ENCODE measurements at regions not wholly inside any gene's neighbourhood (a gene's known extent, or its start where the extent isn't known, plus 50 kb on each side); places are given as distances from the start of the nearest gene placed in this dataset.
"Not testable (repeated sequence)": the region's sequence is repeated elsewhere in the genome, so short reads cannot be mapped to it uniquely, and the experiment has no call there.

DNA sequence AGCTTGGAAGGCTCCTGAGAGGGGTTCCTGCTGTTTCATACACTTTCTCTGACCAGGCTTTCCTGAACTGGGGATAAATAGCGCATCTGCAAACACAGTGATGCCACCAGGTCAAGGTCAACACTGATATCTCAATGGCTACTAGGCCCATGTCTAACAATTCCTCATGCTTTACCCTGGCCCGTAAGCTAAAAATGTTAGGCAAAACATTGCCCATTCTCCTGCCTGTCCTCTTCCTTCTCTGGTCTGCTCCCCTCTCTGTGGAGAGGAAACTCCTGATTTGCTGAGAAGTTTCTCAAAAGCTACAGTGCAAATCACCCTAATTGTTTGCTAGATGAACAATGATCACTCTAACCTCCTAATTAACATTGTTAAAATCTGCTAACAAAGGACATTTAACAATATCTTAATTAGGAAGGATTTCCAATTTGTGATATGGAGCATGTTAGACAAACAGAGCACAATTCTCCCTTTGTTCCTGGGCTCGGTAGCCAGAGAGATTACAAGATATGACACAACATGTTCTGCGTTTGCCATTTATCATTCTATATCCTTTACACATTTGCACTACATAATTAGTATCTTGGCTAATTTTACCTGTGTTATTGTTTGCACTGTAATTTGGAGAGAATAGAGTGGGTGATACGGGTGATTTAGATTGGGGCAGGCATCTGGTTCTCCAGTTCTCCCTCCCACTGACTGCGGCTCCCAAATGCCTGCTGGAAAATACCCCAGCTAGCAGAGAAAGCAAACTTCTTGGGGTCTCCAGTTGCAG is 266.8 kb downstream of the CD83 start:
- in situ Hi-C loops (cut with HindIII; ENCODE audit: low sequenced_read_pairs): no loop called here

DNA sequence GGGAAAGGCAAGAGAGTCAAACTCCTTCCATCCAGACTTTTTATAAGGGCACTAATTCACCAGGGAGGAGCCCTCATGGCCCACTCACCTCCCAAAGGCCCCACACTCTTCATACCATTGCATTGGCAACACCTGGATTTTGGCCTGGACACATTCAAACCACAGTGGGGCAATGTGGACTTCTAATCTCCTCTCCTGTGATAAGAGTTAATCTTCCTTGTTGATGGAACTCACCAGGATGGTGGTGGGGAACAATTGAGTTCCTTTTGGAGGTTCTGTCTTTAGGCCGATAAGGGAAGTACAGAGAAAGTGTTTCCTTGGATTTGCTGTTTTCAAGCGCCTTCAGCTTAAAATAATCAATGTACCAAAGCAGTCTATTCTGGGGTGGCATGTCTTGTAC is 268.7 kb downstream of the CD83 start:
- in situ Hi-C loops (cut with HindIII; ENCODE audit: low sequenced_read_pairs): no loop called here

DNA sequence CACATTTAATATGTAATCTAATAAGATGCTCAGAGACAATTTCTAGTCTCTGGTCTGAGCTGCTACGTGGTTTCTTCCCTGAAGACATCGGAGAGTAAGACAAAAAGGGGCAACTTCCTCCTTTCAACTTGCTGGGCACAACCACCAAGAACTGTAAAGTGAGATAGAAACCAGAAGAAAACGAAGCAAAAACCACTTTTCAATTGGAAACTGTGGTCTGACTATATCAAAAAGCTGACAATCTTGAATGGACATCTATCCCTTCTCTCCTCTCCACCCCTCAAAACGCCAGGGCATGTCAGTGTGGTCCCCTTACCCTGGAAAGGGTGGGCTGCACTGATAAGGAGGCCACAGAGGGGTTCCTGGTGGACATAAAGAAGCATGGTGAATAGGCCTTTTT is 269.1 kb downstream of the CD83 start:
- in situ Hi-C loops (cut with HindIII; ENCODE audit: low sequenced_read_pairs): no loop called here

DNA sequence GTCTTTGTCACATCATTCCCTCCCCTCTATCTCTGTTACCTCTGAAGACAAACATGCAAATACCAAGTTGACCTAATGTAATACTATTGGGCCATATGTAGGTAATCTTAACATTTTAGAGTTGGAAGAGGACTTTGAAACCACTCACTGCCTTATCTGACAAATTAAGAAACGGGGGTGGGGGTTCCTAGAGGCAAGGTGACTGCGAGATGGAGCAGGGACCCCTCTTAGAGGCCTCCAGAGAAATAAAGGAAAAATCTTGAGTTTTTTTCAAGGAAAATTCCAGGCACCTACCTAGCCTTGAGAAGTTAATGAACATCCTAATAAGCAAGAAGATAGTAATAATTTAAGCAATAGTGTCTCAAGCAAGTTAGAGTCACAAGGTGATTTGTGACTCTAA is 270.8 kb downstream of the CD83 start:
- in situ Hi-C loops (cut with HindIII; ENCODE audit: low sequenced_read_pairs): no loop called here

DNA sequence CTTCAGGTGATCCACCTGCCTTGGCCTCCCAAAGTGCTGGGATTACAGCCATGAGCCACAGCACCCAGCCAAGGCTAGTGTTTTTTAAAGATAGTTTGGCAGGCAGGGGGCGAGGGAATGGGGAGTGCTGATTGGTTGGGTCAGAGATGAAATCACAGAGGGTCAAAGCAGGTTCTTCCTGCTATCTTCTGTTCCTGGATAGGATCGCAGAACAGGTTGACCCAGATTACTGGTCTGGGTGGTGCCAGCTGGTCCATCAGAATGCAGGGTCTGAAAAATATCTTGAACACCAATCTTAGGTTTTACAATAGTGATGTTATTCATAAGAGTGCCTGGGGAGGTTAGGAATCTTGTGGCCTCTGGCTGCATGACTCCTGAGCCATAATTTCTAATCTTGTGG is 272.2 kb downstream of the CD83 start:
- in situ Hi-C loops (cut with HindIII; ENCODE audit: low sequenced_read_pairs): not testable (repeated sequence)

DNA sequence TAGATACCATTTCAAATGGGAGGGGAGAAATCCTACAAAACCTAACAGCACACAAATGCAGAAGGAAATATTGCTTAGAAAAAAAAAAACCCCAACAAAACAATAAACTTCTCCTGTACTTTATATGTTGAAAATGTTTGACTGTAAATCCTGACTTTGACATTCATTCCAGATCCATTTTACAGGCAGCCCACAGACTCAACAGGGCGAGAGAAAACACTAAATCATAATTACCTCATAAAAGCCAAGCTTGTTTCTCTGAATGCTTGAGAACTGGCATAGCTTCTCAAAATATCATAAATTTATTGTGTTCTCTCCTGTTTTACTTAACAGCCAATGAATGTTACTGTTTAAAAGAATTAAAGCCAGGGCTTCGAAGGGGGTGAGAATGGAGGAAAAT is 273.2 kb downstream of the CD83 start:
- in situ Hi-C loops (cut with HindIII; ENCODE audit: low sequenced_read_pairs): no loop called here

DNA sequence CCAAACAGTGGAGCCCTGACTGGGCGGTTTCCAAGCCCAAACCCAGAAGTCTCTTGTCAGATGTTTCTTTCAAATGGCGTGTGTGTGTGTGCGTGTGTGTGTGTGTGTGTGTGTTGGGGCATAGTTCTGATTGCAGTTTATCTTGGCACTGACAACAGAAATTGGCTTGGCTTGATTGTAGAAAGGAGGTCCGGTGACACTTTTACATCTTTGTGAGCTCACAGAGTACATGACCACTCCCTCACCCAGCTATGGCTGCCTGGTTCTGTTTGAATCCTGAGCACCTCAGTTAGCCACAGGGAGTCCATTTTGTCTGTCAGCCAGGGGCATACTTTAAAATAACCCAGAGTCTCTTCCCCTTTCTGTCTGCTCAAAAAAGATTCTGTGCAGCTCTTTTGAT is 276.3 kb downstream of the CD83 start:
- in situ Hi-C loops (cut with HindIII; ENCODE audit: low sequenced_read_pairs): no loop called here

DNA sequence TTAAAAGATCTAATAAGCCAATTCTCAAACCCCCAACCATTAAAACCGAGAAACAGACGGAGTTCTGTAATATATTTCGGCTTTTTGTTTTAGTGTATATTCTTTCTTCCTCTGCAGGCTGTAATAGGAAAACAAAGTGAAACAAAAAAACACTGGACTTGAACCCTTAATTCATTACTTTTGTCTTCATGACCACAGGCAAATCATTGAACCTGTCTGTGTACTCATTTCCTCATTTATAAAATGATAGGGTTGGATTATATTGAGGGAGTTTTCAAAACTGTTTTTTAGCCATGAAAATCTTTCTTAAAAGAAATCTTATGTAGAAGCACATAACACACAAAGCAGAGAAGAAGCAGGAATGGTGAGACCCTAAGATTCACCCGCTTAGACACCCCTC is 278.8 kb downstream of the CD83 start:
- in situ Hi-C loops (cut with HindIII; ENCODE audit: low sequenced_read_pairs): no loop called here

DNA sequence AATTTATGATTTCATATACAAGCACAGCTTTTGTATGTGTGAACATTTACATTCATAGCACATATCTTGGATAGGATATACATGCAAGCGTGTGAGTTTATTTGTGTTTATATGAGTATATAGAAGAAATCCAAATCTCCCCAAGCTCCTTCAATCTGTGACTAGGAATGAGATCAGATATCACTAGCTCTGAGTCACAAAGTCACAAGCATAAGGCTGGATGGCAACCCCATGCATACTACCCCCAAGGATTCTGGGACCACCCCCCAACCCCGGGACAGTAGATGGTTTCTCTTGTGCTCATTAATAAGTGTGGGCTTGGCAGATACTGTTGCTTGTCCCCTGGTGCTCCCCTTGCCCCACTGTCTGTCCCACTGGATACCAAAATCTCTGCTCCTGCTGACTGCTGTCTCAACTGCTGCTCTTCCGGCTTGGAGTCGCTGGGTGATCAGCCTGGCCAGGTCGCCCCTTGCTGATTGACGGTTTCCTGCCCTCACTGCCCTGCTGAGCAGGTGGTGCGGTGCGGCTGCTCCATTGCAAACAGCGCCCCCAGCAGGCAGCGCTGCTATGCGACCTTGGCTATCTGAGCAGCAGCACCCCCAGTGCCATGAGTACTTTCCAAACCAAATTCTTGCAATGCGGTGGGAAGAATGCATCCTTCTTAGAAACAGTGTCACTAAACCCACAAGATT is 279.4 kb downstream of the CD83 start:
- in situ Hi-C loops (cut with HindIII; ENCODE audit: low sequenced_read_pairs): no loop called here

DNA sequence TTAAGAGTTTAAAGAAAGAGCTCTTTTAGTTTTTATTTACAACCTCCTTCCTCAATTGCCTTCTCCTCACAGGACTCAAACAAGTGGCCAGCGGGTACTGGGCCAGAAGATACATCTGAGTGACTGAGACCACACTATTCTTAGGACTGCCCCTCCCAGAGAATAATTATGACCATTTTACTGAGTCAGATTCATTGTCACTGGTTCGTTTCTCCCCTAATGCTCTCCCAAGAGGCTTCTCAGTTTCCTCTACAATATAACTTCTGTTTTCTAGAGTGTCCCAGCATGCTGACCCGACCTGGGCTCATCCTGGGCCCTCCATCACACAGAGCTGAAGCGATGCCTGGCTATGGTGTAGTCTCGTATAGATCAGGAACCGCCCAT is 279.9 kb downstream of the CD83 start:
- in situ Hi-C loops (cut with HindIII; ENCODE audit: low sequenced_read_pairs): no loop called here

DNA sequence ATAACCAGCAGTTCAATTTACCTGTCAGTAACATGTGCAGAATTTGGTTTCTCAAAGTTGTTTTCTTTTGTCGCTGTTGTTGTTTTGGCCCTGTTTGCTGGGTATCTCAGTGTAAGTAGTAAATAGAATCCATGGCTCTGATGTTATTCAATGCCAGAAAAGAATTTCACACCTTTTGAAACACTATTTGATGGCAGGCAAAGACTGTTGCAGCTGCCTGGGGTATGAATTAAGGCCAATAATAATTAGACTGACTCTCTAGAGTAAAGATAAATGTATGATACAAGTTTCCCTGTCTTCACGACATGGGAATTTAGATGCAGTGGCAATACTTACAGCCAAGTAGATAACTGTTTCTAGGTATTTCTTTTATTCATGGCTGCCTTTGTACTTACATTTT is 281.4 kb downstream of the CD83 start:
- in situ Hi-C loops (cut with HindIII; ENCODE audit: low sequenced_read_pairs): no loop called here

DNA sequence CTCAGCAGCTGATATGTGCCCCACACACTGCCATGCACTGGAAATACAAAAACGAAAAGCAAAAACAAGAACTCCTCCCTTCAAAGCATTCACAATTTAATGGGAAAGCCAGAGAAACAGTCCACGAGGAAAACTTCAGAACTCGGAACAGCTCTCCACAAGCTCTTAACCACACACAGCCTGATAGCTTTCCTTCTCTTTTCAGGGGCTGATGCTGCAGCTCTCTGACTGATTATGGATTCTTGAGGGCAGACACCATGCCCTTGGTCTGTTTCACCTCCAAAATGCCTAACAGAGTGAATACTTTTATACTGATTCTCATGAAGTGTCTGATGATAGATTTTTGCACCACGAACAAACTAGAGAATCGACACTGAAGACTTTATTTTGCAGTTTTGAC is 282.1 kb downstream of the CD83 start:
- in situ Hi-C loops (cut with HindIII; ENCODE audit: low sequenced_read_pairs): no loop called here

DNA sequence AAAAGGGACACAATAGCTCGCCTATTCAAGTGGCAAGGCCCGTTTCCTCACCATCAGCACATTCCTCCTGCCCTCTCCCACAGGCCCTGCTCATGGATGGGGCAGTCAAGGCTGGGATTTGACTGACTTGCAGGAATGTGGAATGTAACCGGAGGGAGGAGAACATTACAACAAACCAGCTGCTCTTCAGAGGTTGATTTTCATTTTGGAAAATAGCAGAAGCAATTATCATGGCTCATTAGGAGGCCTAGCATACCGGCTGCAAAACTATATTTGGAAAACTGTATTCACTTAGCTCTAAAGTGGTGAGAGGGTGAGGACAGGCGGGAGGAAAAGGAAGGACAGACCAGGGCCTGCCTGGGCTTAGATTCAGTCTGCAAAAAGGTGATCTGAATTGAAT is 283.7 kb downstream of the CD83 start:
- in situ Hi-C loops (cut with HindIII; ENCODE audit: low sequenced_read_pairs): no loop called here

DNA sequence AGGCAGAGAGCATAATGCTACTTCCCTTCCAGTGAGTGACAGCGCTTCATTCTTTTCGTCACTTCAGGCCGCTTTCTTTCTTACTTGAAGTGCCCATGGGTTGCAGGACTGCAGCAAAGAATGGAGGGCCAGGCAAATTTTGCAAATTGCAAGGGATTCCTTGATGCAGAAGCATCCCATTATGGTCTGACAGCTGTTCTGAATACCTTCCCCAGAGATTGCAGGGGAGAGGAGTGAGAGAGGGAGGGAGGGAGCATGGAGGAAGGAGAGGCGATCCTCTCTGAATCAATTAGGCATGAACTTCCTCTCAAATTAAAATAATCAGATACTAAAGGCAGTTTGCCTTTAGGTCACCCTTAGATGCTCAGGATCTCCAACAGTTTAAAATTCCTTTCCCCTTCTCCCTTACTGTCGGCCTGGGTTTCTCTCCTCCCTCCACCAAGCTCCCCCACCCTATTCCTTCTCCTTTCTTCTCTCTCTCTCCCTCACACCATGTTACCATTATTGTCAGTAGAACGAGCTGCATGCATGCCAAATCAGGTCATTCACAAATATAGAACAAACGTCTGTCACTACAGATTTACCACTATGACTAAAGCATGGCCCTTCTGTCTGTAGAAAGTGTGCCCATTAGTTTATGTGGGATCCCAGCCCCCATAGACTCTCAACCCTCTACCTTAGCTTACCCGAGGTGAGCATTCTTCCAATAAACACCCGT is 289.2 kb downstream of the CD83 start:
- in situ Hi-C loops (cut with HindIII; ENCODE audit: low sequenced_read_pairs): no loop called here

DNA sequence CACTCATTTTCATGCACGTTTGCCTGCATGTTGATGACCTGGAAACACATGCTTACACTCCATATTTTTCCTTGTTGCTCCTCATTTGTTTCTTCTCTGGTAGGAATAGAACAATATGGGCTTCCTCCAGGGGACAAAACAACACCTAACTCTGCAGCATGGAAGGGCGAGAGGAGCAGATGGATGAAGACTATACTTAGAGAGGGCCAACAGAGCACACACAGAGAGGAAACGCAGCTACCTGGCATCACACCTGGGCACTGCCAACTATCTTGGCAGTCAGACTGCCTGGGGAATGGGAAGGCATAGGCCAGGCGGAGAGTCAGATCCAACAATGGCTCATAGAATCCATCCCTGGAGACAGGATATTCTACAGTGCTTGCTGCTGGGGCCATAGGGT is 290.9 kb downstream of the CD83 start:
- in situ Hi-C loops (cut with HindIII; ENCODE audit: low sequenced_read_pairs): no loop called here

DNA sequence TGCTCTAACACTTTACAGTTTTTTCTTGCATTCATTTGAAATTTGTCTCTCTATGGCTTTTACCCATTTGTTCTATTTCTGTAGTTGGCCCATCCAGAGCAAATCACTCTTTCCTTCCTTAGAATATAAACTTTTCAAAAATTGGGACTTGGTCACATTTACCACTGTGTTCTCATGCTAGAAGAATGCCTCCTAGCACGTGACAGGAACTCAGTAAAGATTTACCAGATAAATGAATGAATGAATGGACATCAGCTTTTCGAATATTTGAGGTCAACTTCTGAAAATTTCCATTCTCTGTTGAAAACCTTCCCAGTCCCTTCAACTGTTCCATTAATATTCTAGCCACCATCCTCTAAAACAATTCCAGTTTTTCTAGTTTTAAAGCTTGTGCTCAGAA is 294.5 kb downstream of the CD83 start:
- in situ Hi-C loops (cut with HindIII; ENCODE audit: low sequenced_read_pairs): no loop called here

DNA sequence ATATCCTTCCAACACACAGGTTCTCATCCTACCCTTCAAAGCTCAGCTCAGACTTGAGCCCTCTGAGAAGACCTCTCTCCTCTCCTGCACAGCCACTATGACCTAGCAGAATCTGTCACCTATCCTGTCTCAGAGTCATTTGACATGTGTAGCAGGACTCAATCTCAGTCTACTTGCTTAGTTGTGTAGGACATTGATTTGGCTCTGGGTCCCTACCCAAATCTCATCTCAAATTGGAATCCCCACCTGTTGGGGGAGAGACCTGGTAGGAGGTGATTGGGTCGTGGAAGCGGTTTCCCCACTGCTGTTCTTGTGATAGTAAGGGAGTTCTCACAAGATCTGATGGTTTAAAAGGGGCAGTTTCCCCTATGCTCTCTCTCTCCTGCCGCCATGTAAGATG is 297.9 kb downstream of the CD83 start:
- in situ Hi-C loops (cut with HindIII; ENCODE audit: low sequenced_read_pairs): no loop called here

DNA sequence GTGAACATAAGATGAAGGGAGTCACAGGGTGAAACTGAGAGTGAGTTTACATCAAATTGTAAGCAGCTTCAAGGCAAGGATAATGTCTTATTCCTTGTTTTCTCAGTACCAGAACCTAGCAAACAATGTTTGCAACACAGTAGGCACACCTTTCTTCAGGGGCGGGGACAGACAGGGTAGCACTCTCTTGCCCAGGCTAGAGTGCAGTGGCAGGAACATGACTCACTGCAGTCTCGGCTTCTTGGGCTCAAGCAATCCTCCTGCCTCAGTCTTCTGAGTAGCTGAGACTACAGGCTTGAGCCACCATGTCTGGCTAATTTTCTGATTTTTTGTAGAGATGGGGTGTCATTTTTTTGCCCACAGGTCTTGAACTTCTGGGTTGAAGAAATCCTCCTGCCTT is 299.8 kb downstream of the CD83 start:
- in situ Hi-C loops (cut with HindIII; ENCODE audit: low sequenced_read_pairs): no loop called here

DNA sequence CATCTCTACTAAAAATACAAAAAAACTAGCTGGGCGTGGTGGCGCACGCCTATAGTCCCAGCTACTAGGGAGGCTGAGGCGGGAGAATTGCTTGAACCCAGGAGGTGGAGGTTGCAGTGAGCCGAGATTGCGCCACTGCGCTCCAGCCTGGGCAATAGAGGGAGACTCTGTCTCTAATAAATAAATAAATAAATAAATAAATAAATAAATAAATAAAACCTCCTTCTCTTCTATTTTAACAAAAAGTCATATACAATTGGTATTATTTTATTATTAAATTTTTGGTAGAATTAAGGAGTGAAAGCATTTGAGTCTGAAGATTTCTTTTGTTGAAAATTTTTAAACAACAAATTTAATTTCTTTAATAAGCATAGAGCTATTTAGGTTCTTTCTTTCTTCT is 301.7 kb downstream of the CD83 start:
- in situ Hi-C loops (cut with HindIII; ENCODE audit: low sequenced_read_pairs): not testable (repeated sequence)

DNA sequence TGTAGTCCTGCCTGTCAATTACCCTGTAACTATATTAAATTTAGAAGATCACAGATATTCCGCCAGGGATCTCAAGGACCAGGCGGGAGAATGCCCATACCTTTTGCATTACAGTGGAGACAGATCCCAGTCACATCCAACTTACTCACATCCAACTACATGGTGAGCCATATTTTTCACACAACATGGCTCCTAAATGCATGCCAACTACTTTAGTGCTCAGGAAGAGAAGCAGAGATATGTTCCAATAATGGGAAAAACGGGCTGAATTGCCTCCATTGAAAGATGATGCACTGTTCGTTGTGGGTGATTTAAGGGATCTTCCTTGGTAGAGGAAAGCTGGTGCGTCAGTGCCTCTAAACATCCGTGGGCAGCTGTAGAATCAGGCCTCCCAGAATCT is 304.5 kb downstream of the CD83 start:
- in situ Hi-C loops (cut with HindIII; ENCODE audit: low sequenced_read_pairs): no loop called here

DNA sequence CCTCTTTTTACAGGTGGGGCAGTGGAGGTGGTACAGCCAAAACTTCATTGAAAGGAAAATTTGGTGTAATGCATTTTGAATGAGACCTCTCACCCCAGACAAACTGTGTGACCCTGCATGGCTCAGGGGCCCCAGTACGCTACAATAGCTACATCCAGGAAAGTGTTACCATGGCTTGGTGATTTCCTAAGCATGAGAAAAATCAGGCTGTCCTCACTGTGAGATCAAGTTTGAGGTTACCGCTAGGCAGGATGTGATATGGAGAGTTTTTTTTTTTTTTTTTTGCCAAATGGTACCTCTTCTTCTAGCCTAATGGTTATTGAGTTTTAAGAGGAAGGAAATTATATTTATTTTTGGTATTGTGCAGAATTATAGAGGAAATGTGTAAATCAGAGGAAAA is 305.3 kb downstream of the CD83 start:
- in situ Hi-C loops (cut with HindIII; ENCODE audit: low sequenced_read_pairs): no loop called here

DNA sequence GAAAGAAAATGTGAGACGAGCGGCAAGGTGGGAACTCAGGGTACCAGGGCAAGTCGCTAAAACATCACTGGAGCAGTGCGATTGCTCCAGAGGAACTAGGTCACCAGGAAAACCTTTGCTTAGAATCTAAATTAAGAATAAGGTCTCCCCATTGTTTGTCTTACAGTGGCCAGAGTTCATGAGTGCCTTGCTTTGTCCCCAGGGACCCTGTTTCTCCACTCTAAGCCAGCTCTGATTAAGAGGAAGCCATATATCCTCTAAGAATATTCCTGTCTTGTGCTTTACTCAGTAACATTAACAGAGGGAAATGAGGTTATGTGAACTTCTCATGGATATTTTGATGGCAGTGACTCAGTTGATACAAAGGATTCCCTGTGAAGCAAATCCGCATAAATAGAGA is 305.8 kb downstream of the CD83 start:
- in situ Hi-C loops (cut with HindIII; ENCODE audit: low sequenced_read_pairs): no loop called here
